Small intestine (tissue), 7 donors: ENCODE measurements at regions not wholly inside any gene's neighbourhood (a gene's known extent, or its start where the extent isn't known, plus 50 kb on each side); places are given as distances from the start of the nearest gene placed in this dataset.
"Not testable (repeated sequence)": the region's sequence is repeated elsewhere in the genome, so short reads cannot be mapped to it uniquely, and the experiment has no call there.

Experiments used
- DNase-seq, 2 donors: peaks; one replicate each; pipeline versions ENCODE4 v3.0.0 to v3.0.0-alpha.2; 2013
- FAIRE-seq: peaks from 2 replicates; lab custom pipeline; 2012; peaks lifted over from hg19 to GRCh38; lab: Jason Lieb, UNC
- H3K27ac ChIP-seq, 3 donors: one replicate each; pipeline ENCODE4 v1.5.1; 2013; ENCODE audit warnings: low read length in 2 of 3, mild to moderate bottlenecking in 2 of 3, control low read depth in 1 of 3, inconsistent platforms in 1 of 3, low read depth in 1 of 3, moderate library complexity in 1 of 3
- H3K27me3 ChIP-seq, 3 donors: one replicate each; pipeline ENCODE4 v1.6.1; 2013; ENCODE audit warnings: low read length in 3 of 3, inconsistent platforms in 1 of 3; ENCODE audit not compliant: control insufficient read depth in 3 of 3, insufficient read depth in 3 of 3
- H3K36me3 ChIP-seq, 3 donors: one replicate each; pipeline ENCODE4 v1.6.1; 2013; ENCODE audit warnings: low read length in 3 of 3, inconsistent platforms in 1 of 3, low read depth in 1 of 3, mild to moderate bottlenecking in 1 of 3, moderate library complexity in 1 of 3; ENCODE audit not compliant: control insufficient read depth in 3 of 3, insufficient read depth in 2 of 3
- H3K4me1 ChIP-seq, 3 donors: one replicate each; pipeline ENCODE4 v1.6.1; 2013; ENCODE audit warnings: low read length in 2 of 3, inconsistent platforms in 1 of 3, low read depth in 1 of 3, mild to moderate bottlenecking in 1 of 3, moderate library complexity in 1 of 3; ENCODE audit not compliant: control insufficient read depth in 3 of 3, insufficient read depth in 2 of 3
- H3K4me3 ChIP-seq, 3 donors: one replicate each; pipeline ENCODE4 v1.5.1; 2013; ENCODE audit warnings: low read length in 3 of 3, control low read depth in 1 of 3, inconsistent platforms in 1 of 3, low read depth in 1 of 3, mild to moderate bottlenecking in 1 of 3, moderate library complexity in 1 of 3
- H3K9me3 ChIP-seq, 2 donors: one replicate each; pipeline ENCODE4 v1.6.1; 2013; ENCODE audit warnings: low read depth in 1 of 2, low read length in 1 of 2; ENCODE audit not compliant: control insufficient read depth in 2 of 2, insufficient read depth in 1 of 2
- WGBS, 3 donors: extraction: QIAGEN DNeasy Blood & Tissue Kit; methylation state at CpG; one replicate each; pipeline ENCODE4 v1.1.7; 2013; 5-methylcytosine and 5-hydroxymethylcytosine counted together
- donor health status: healthy with polysubstance abuse.
- donor health status: control.
- donor health status: control.
- donor health status: Bipolar disorder and iron deficiency.
- donor health status: healthy.

DNA sequence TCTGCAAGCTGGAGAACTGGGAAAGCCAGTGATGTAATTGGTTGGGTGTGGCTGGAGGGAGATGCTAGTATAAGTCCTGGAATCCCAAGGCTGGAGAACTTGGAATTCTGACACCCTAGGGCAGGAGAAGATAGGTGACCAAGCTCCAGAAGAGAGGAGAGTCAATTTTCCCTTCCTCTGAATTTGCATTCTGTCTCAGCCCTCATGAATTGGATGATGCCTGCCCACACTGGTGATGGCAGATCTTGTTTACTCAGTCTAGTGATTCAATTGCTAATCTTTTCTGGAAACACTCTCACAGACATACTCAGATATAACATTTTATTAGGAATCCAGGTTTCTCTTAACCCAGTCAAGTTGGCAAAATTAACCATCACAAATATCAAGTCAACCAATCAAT, 287.2 kb downstream of the RDH14 start:
- no peak overlapping the region for H3K27ac ChIP-seq
- no peaks in the 10 kb centered on the region for H3K9me3 ChIP-seq
- H3K4me1 ChIP-seq: no peaks in the 10 kb centered on the region
- DNase-seq (no peak), FAIRE-seq (no peak)
- no peaks in the 10 kb centered on the region for H3K36me3 ChIP-seq
- no peak overlapping the region for H3K4me3 ChIP-seq
- no peaks in the 10 kb centered on the region for H3K27me3 ChIP-seq

DNA sequence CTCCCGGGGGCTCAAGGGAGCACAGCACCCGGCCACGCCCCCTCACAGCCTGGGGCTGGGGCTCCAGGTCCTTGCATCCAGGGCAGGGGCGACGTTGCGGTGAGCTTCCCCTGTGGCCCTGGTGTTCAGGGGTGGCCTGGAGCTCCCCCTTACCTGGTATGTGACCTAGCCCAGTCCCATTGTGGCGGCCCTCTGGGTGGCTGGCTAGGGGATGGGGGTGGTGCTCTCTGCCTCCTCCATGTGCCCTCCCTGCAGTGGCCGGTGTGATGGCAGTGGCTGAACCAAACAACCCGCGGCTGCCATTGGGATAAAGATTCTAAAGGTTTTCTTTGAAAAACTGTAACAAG, 288.3 kb downstream of the RDH14 start:
- Histone ChIP-seq H3K4me1 (no peaks in the 10 kb centered on the region), H3K27ac (no peak overlapping the region), H3K36me3 (no peaks in the 10 kb centered on the region), H3K4me3 (no peak overlapping the region), H3K9me3 (no peaks in the 10 kb centered on the region), H3K27me3 (no peaks in the 10 kb centered on the region)
- no peak for FAIRE-seq
- no peak for DNase-seq
- WGBS, 3 donors: 81 to 92% (median 83%) methylated on average over 10 of the region's 10 CpGs

DNA sequence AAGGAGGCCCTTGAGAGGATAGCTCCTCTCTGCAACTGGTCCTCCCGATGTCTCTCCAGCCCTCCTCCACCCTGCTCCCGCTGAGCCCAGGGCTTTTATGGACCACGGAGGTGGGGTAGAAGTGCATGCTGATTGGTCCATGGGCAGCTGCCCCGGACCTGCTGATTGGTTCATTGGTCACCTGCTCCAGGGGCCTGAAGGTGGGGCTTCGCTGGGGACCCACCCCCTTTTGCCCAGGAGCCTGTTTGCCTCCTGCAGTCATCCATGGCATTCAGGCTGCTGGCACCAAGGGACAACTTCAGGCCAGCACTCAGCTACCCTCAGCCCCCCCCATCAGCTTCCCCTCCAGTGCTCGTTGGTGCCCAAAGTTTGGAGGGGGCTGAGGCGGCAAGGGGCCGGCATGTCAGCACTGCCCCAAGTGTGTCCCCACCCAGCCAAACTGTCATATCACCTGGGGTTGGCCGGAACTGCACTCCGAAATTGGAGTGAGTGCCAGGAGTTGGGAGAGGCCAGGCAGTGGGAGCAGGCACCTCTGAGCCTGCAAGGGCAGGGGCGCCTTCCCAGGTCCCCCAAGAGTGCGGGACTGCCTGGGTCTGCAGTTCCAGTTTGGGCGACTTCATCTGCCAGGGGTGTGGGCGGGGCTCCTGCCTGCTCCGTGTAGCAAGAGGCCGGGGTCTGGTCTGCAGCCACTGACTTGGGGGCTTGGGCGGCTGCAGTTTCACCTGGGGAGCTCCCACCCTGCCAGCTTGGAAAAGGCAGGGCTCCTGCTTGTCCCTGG, 288.9 kb downstream of the RDH14 start:
- DNase-seq (no peak), FAIRE-seq (no peak)
- no peaks in the 10 kb centered on the region for H3K4me1 ChIP-seq
- H3K27ac ChIP-seq: no peak overlapping the region
- H3K36me3 ChIP-seq: no peaks in the 10 kb centered on the region
- no peaks in the 10 kb centered on the region for H3K9me3 ChIP-seq
- no peaks in the 10 kb centered on the region for H3K27me3 ChIP-seq
- H3K4me3 ChIP-seq: no peak overlapping the region
- 84 to 90% (median 89%) methylated on average over 17 of the region's 17 CpGs for WGBS, 3 donors

DNA sequence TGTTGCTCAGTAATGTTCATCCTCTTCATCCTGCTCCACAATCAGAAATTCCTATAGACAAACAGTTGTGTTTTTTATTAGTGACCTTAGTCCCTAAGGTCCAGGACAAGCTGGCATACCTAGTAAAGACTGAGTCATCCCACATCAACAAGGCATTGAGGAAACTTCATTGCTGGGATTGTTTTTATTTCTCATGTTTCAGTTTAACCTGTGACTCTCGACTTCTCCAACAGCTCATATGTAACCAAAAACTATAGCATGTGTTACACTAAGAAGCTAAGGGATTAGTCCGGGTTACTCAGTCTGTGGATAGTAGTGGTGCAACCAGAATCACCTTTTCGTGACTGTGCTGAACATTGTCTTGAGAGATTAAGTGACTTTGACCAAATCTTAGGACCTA, 292.1 kb downstream of the RDH14 start:
- H3K27ac ChIP-seq: no peak overlapping the region
- H3K4me1 ChIP-seq: no peaks in the 10 kb centered on the region
- no peaks in the 10 kb centered on the region for H3K9me3 ChIP-seq
- H3K27me3 ChIP-seq: no peaks in the 10 kb centered on the region
- no peak overlapping the region for H3K4me3 ChIP-seq
- no peak for DNase-seq
- no peak for FAIRE-seq
- no peaks in the 10 kb centered on the region for H3K36me3 ChIP-seq
- 64 to 75% (median 68%) methylated on average over 3 of the region's 3 CpGs for WGBS, 3 donors

DNA sequence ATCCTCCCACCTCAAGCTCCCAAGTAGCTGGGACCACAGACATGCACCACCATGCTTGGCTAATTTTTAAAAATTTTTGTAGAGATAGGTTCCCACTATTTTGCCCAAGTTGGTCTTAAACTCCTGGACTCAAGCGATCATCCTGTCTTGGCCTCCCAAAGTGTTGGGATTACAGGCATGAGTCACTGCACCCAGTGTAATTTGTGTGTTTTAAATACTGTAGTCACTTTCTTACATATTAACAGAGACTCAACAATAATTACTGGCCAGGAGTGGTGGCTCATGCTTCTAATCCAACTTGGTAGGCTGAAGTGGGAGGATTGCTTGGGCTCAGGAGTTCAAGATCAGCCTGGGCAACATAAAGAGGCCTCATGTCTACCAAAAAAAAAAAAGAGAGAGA, 293.0 kb downstream of the RDH14 start:
- H3K36me3 ChIP-seq: no peaks in the 10 kb centered on the region
- DNase-seq: no peak
- H3K4me1 ChIP-seq: no peaks in the 10 kb centered on the region
- FAIRE-seq: no peak
- H3K9me3 ChIP-seq: no peaks in the 10 kb centered on the region
- 87 to 95% (median 94%) methylated on average over 1 of the region's 1 CpG for WGBS, 3 donors
- H3K27me3 ChIP-seq: no peaks in the 10 kb centered on the region
- H3K27ac ChIP-seq: no peak overlapping the region
- H3K4me3 ChIP-seq: no peak overlapping the region

DNA sequence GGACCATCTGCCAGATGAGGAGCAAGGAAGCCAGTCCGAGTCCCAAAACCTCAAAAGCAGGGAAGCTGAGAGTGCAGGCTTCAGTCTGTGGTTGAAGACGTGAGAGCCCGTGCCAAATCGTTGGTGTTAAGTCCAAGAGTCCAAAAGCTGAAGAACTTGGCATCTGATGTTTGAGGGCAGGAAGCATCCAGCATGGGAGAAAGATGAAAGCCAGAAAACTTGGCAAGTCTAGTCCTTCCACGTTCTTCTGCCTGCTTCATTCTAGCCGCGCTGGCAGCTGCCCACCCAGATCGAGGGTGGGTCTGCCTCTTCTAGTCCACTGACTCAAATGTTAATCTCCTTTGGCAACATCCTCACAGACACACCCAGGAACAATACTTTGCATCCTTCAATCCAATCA, 293.8 kb downstream of the RDH14 start:
- not testable (repeated sequence) for FAIRE-seq, H3K27ac ChIP-seq, H3K27me3 ChIP-seq, H3K36me3 ChIP-seq, H3K4me1 ChIP-seq, DNase-seq, H3K4me3 ChIP-seq, H3K9me3 ChIP-seq
- WGBS, 3 donors: 64 to 75% (median 68%) methylated on average over 8 of the region's 8 CpGs

DNA sequence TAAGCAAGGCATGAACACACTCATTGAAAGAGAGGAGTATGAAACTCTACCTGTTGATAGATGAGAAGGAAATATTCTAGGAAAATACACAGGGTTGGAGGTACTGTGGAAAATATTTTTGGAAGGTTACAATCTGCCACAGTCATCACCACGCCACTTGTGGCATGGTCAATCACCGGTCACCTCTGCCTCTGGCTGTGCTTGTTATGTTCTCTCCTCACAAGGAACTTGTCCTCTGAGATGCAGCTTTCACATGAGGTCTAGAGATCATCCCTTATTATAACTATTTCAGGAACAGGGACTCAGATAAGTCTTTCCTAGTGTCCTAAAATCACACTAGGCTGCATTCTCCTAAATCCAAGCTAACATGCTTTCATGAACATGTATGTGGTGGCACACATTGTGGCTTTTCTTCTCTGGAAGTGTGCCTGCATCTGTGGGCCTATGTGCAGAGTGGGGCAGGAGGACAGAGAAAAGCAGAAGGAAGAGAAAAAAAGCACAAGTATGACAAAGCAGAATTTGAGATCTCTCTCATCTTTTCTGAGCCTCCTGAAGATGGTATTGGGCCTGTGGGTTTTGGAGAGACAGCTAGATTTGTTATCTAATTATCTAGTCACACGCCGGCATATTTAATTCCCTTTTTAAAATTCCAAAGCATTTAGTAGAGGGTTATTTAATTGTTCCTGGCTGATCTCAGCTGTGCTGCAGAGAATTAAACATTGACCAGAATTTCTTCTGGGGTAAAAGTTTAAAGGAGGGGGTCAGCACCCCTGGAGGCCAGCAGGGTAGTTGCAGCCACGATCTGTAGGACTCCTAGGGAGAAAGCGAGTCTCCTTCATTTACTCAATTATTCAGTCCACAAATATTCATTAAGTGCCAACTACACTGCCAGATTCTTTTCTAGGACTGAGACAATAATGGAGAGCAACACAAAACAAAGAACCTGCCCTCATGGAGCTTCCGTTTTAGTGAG, 294.6 kb downstream of the RDH14 start:
- Histone ChIP-seq H3K4me3 (no peak overlapping the region), H3K27ac (no peak overlapping the region), H3K27me3 (no peaks in the 10 kb centered on the region), H3K9me3 (no peaks in the 10 kb centered on the region), H3K36me3 (no peaks in the 10 kb centered on the region), H3K4me1 (no peaks in the 10 kb centered on the region)
- DNase-seq (no peak), FAIRE-seq (no peak)
- WGBS, 3 donors: 65 to 76% (median 75%) methylated on average over 7 of the region's 7 CpGs

DNA sequence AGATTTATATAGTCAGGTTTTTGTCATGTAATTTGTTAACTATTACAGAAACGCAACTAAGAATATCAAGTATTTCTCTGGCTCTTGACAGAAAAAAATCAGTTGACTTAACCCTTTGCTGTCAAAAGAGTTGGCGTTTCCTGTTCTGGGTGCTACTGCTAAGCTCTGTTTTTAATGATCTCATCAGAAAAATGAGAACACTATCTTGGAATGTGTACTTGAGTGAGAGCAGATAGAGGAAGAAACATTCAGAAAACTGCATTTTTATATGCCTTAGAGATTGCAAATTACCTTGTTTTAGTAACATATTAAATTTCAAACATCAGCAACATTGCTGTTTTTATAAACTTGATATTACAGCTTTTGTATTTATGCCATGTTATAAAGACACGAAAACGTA, 297.9 kb downstream of the RDH14 start:
- FAIRE-seq (no peak), DNase-seq (no peak)
- Histone ChIP-seq H3K4me1 (no peaks in the 10 kb centered on the region), H3K36me3 (no peaks in the 10 kb centered on the region), H3K27me3 (no peaks in the 10 kb centered on the region), H3K9me3 (no peaks in the 10 kb centered on the region), H3K27ac (no peak overlapping the region), H3K4me3 (no peak overlapping the region)
- 51 to 77% (median 74%) methylated on average over 3 to 4 of the region's 4 CpGs for WGBS, 3 donors
